NOMO-1 (cell line): ENCODE measurements at regions not wholly inside any gene's neighbourhood (a gene's known extent, or its start where the extent isn't known, plus 50 kb on each side); places are given as distances from the start of the nearest gene placed in this dataset.
"Not testable (repeated sequence)": the region's sequence is repeated elsewhere in the genome, so short reads cannot be mapped to it uniquely, and the experiment has no call there.

Experiments used
- DNase-seq, 2 experiments: peaks; one replicate each; lab custom pipeline; 2025; ENCODE audit not compliant: unreplicated experiment in 2 of 2; lab: John Stamatoyannopoulos, UW

- peak in 1 of 2 experiments; percentile 27 for DNase-seq
Observed at GRCh38 chr6:28008053-28008452, 51.0 kb downstream of the OR2B6 start.

GRCh38 chr6:28010526-28010925, 53.5 kb downstream of the OR2B6 start:
- no peak for DNase-seq

DNA sequence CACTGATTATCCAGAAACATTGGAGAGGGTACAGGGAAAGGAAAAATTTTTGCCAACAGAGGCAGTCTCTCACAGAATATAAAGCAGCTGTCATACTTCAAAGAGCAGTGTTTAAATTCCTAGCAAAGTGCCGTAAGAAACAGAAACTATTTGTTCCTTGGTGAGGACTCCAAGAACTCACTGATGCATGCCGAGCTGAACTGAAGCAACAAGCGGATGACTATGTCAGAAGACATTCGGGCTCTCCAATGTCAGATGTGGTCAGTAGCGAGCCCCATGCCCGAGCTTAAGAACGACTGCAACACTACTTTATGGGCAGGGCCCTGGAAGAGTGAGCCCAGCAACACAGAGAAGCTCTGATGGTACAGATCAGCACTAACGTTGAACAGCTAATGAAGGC, 54.7 kb downstream of the OR2B6 start:
- no peak for DNase-seq

- DNase-seq, result not testable (repeated sequence)
Observed at GRCh38 chr6:28021011-28021410, 59.4 kb upstream of the ZNF165 start.

- not testable (repeated sequence) for DNase-seq
Observed at GRCh38 chr6:28022707-28023106, 57.7 kb upstream of the ZNF165 start.
